GM10266 (cell line): ENCODE measurements at regions not wholly inside any gene's neighbourhood (a gene's known extent, or its start where the extent isn't known, plus 50 kb on each side); places are given as distances from the start of the nearest gene placed in this dataset.

Experiments
- DNase-seq: peaks from one replicate; pipeline ENCODE4 v3.0.0; 2012; ENCODE audit errors: extremely low spot score
- CTCF ChIP-seq: IDR thresholded peaks from 2 replicates; pipeline ENCODE4 v1.5.1; 2012; ENCODE audit warnings: mild to moderate bottlenecking, low read depth; ENCODE audit not compliant: control insufficient read depth, insufficient read depth; ENCODE audit errors: missing control alignments

GRCh38 chr1:29559056-29559455 is 322.7 kb downstream of the PTPRU start:
- no peak for TF ChIP-seq CTCF
- DNase-seq = no peak

DNA sequence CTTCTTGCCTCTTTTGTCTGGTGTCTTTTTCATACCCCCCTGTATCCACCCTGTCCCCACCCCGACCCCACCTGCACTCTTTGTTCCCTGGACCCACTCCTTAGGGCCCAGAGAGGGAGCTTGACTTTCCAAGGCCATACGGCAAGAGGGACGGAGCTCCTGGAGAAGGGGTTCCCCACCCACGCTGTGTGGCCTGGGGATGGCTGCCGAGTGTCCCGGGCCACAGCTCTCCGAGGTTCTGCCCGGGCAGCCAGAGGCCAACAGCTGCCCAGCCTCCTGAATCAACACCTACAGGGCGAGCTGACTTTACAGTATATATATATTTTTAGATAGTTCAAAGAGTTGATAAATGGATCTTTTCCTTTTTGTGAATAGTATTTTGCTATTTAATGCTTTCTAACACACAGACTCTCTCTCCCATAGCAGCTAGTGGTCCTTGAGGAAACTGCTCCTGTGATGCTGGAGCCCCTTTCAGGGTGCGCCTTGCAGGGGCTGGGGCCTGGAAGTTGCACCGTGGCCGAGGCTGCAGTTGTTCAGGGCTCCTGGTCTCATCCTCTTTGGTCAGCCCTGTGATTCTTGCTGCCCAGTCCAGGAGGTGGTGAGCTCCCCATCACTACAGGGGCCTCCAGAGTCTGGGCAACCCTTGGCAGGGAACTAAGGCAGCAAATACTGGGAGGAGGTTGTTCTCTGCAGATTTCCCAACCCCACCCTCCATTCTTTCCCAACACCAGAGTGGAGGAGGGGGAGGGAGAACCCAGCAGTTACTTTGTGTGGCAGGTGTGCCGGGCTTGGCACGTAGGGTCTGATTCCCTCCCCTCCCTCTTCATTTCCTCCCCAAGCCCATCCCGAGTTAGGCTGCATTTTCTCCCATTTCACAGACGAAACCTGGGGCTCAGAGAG is 321.6 kb downstream of the PTPRU start:
- TF ChIP-seq CTCF = no peak
- no peak for DNase-seq

DNA sequence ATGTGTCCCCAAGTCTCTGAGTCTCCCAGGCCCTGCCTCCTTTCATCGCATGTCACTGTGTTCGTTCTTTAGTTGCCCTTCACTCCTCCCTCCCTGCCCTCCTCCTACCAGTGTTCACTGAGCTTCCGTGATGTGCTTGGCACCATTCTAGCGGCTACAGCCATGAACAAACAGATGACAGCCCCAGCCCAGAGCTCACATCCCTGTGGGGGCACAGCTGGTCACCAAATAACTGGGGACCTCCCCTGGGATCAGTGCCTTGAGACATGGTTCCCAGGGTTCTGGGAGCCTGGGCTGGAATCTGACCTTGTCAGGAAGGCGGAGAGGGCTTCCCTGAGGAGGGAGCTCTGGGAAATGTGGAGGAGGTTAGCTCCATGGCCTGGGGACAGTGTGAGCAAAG is 320.7 kb downstream of the PTPRU start:
- TF ChIP-seq CTCF = no peak

DNA sequence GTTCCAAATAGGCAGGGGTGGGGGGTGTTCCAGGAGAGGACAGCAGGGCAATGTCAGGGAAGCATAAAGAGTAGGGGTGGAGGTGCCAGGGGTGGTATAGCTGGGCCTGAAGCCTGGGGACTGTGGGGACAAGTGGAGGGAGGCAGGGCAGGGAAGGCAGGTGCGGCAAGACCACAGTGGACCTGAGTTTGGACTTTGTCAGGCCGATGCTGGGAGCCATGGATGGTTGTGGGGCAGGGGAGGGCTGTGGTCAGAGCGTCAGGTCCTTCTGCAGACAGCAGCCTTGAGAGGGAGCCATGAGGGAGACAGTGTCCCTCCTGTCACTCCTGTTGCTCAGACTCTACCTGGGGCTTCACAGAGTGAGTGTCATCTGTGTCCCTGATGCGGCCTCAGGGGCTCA is 320.3 kb downstream of the PTPRU start:
- DNase-seq = no peak
- no peak for TF ChIP-seq CTCF

More for the DNA sequence above, 320.7 kb downstream of the PTPRU start:
- DNase-seq = no peak

GRCh38 chr1:29555043-29555620 is 318.8 kb downstream of the PTPRU start:
- TF ChIP-seq CTCF = no peak
- DNase-seq = no peak

DNA sequence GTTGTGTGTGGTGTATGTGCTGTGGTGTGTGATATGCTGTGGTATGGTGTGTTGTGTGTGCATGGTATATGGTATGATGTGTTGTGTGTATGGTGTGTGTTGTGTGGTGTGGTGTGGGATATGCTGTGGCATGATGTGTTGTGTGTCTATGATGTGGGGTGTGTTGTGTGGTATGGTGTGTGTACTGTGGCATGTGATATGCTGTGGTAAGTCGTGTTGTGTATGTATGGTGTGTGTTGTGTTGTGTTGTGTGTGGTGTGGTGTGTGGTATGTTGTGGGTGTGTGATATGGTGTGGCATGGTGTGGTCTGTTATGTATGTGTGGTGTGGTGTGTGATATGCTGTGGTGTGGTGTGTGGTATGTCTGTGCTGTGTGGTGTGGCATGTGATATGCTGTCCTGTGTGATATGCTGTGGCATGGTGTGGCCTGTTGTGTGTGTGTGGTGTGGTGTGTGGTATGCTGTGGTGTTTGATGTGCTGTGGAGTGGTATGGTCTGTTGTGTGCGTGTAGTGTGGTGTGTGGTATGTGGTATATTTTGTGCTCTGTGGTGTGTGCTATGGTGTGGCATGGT is 318.0 kb downstream of the PTPRU start:
- no peak for DNase-seq
- TF ChIP-seq CTCF = no peak

DNA sequence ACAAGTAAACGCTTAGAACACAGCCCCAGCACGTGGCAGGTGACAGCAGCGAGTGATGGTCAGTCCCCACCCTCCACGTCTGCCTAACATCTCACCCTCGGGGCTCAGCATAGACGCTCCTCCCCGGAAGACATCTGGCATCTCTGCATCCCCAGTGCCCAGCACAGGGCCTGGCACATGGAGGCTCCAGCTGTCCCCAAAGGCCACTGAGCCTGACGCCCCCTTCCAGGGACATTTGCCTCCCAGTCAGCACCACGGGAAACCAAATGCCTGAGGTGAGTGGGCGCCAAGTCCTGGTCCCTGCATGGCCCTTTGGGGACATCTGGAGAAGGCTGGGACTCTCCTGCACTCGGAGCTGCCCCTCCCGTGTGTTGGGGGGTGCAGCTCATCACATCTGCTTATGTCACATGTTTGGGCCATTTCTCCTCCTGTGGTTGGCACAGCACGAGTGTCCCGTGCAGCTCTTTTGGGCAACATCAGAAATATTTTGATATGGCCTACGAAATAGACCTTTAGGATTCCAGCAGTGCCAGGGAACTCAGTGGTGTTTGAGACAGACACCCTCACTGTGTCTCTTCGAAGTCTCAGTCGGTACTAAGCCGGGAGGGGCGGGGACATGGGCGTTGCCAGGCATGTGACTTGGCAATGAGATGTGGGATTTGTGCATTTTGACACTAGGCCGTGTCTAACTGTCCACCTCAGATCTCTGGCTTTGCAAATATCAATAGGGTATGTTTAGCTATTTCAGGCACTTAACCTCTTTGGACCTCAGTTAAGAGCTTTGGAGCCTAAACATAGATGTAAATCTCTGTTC is 315.0 kb downstream of the PTPRU start:
- DNase-seq = no peak
- no peak for TF ChIP-seq CTCF
